ENCODE measurements at regions not wholly inside any gene's neighbourhood (a gene's known extent, or its start where the extent isn't known, plus 50 kb on each side); places are given as distances from the start of the nearest gene placed in this dataset.

GRCh38 chr5:164578911-164579310, 1073.5 kb downstream of the MAT2B start:
- WGBS (ENCODE audit: insufficient coverage, insufficient replicate concordance, low lambda C conversion rate, missing lambda C conversion rate), result 41% methylated on average over 2 of the region's 2 CpGs
- Histone ChIP-seq H3K27ac (ENCODE audit: control insufficient read depth, insufficient read depth) (no peak overlapping the region), H3K79me2 (ENCODE audit: control insufficient read depth, insufficient read depth, low read length) (no peaks in the 10 kb centered on the region), H3K27me3 (replicated peaks in 1 of 2; ENCODE audit: control insufficient read depth in 2 of 2, insufficient read depth in 2 of 2, low read length in 1 of 2) (no peaks in the 10 kb centered on the region), H3K4me1 (ENCODE audit: control insufficient read depth, insufficient read depth, low read length) (no peaks in the 10 kb centered on the region), H2AFZ (ENCODE audit: control insufficient read depth, low read depth, low read length) (no peak overlapping the region), H4K20me1 (ENCODE audit: control insufficient read depth, insufficient read depth) (no peaks in the 10 kb centered on the region), H3K9me3 (replicated peaks; ENCODE audit: control insufficient read depth, insufficient read depth, low read length) (no peaks in the 10 kb centered on the region), H3K4me2 (ENCODE audit: control insufficient read depth, insufficient read depth) (no peak overlapping the region), H3K4me3 (no peak overlapping the region), H3K9ac (ENCODE audit: control insufficient read depth, insufficient read depth, low read length) (no peak overlapping the region), H3K36me3 (ENCODE audit: control insufficient read depth in 2 of 2, insufficient read depth in 2 of 2, low read length in 1 of 2) (no peaks in the 10 kb centered on the region)
- ChIA-PET SMC1A (ENCODE audit: uncharacterized antibody, unreplicated experiment) (interaction anchor here (0.7 to 1.7 kb wide), 3 partner anchors 11 to 99 kb away, joined by 3 to 4 read pairs (median 4); no protein-coding TSS in a partner anchor), POLR2A (no interaction called here), RAD21 (ENCODE audit: unreplicated experiment) (no interaction called here), CTCF (no interaction called here)
- in situ Hi-C loops (cut with MboI) (no loop called here), intact Hi-C loops (cut with micrococcal nuclease; ENCODE audit: unreplicated experiment) (no loop called here)
- FAIRE-seq (no peak), DNase-seq (ENCODE audit: low read depth, low spot score) (no peak), ATAC-seq (no peak)
- BruUV-seq (replicated peaks), result no TSS peak
- no peak for TF ChIP-seq MTA3 (IDR thresholded peaks at IDR 0.05; ENCODE audit: borderline replicate concordance, low read length)
- TF ChIP-seq SIN3A (IDR thresholded peaks at IDR 0.05; ENCODE audit: low read depth, low read length), result no peak

- H3K36me3 ChIP-seq (ENCODE audit: control insufficient read depth in 2 of 2, insufficient read depth in 2 of 2, low read length in 1 of 2), result no peaks in the 10 kb centered on the region
- SMC1A ChIA-PET (ENCODE audit: uncharacterized antibody, unreplicated experiment), result interaction anchor here (1.6 kb wide), 1 partner anchor 15 kb away, joined by 3 read pairs; no protein-coding TSS in a partner anchor
- no peak overlapping the region for H3K9ac ChIP-seq (ENCODE audit: control insufficient read depth, insufficient read depth, low read length)
- CTCF ChIA-PET, result no interaction called here
- H3K4me2 ChIP-seq (ENCODE audit: control insufficient read depth, insufficient read depth), result no peak overlapping the region
- POLR2A ChIA-PET, result interaction anchor here (0.7 kb wide), 1 partner anchor 77 kb away, joined by 4 read pairs; no protein-coding TSS in a partner anchor
- no TSS peak for BruUV-seq (replicated peaks)
- no peak for DNase-seq (ENCODE audit: low read depth, low spot score)
- 0% methylated on average over 2 of the region's 2 CpGs for WGBS (ENCODE audit: insufficient coverage, insufficient replicate concordance, low lambda C conversion rate, missing lambda C conversion rate)
- H3K79me2 ChIP-seq (ENCODE audit: control insufficient read depth, insufficient read depth, low read length), result no peaks in the 10 kb centered on the region
- H3K4me3 ChIP-seq, result no peak overlapping the region
- no peaks in the 10 kb centered on the region for H3K27me3 ChIP-seq (replicated peaks in 1 of 2; ENCODE audit: control insufficient read depth in 2 of 2, insufficient read depth in 2 of 2, low read length in 1 of 2)
- TF ChIP-seq IKZF1 (conservative IDR thresholded peaks at IDR 0.05), result no peak
- no peak for TF ChIP-seq SMC3 (IDR thresholded peaks at IDR 0.05; ENCODE audit: borderline replicate concordance, low read length)
- no peaks in the 10 kb centered on the region for H3K4me1 ChIP-seq (ENCODE audit: control insufficient read depth, insufficient read depth, low read length)
- in situ Hi-C loops (cut with MboI), result no loop called here
- RAD21 ChIA-PET (ENCODE audit: unreplicated experiment), result no interaction called here
- no peaks in the 10 kb centered on the region for H4K20me1 ChIP-seq (ENCODE audit: control insufficient read depth, insufficient read depth)
- H3K27ac ChIP-seq (ENCODE audit: control insufficient read depth, insufficient read depth), result no peak overlapping the region
- intact Hi-C loops (cut with micrococcal nuclease; ENCODE audit: unreplicated experiment), result no loop called here
- H2AFZ ChIP-seq (ENCODE audit: control insufficient read depth, low read depth, low read length), result no peak overlapping the region
- ATAC-seq, result no peak
- H3K9me3 ChIP-seq (replicated peaks; ENCODE audit: control insufficient read depth, insufficient read depth, low read length), result no peaks in the 10 kb centered on the region
- FAIRE-seq, result no peak
Measured at GRCh38 chr5:164580155-164580554, 1074.7 kb downstream of the MAT2B start.

Measured in GM12878 (cell line).